Activated CD8-positive, alpha-beta memory T cell treated with anti-CD3 and anti-CD28 coated beads, Interleukin-2, amount 10 ng/mL, durations not matched to agents 7 days and 5 days (primary cell): ENCODE measurements at regions not wholly inside any gene's neighbourhood (a gene's known extent, or its start where the extent isn't known, plus 50 kb on each side); places are given as distances from the start of the nearest gene placed in this dataset.

ENCODE experiments used
- ATAC-seq: fragments of 150-1000 bp; cut with Tn5 transposase; one replicate; pipeline ENCODE4 v1.10.0; 2021; ENCODE audit warnings: moderate library complexity
- CTCF ChIA-PET: fragments of 350-600 bp; sonication (Branson Sonifier 250); formaldehyde crosslinking; loops from one replicate; lab custom pipeline; 2021; ENCODE audit warnings: antibody characterized with exemption; lab: Charles Lee
- DNase-seq: peaks from one replicate; pipeline ENCODE4 v3.0.0-alpha.2; 2020
- H3K27ac Mint-ChIP-seq: one replicate; pipeline ENCODE4 v1.8.0; 2021; ENCODE audit warnings: mild to moderate bottlenecking, mixed read lengths
- H3K27me3 Mint-ChIP-seq: one replicate; pipeline ENCODE4 v1.8.0; 2021; ENCODE audit warnings: mixed read lengths
- H3K36me3 Mint-ChIP-seq: one replicate; pipeline ENCODE4 v1.8.0; 2021; ENCODE audit warnings: mild to moderate bottlenecking, mixed read lengths
- H3K4me1 Mint-ChIP-seq: one replicate; pipeline ENCODE4 v1.8.0; 2021; ENCODE audit warnings: mixed read lengths
- H3K4me3 Mint-ChIP-seq: one replicate; pipeline ENCODE4 v1.8.0; 2021; ENCODE audit warnings: mild to moderate bottlenecking, moderate library complexity, mixed read lengths
- H3K9me3 Mint-ChIP-seq: one replicate; pipeline ENCODE4 v1.8.0; 2022; ENCODE audit warnings: low read depth, mixed read lengths

DNA sequence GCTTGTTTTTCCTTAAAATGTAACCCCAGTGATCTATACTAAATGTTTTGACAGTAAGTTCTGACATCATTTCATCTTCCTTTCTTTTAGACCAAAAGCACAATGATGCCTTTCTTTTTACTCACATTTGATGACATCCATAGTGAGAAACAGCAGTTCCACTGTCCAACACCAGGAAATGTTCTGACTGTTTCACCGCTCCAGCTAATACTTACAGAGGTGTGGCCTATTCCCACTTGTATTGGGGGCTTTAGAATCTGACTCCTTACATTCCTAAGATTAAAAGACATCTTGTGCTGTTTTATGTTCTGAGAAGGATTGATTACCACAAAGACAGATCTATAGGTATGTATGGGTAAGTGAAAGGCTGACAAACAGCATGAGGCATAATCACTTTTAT is 1018.2 kb upstream of the PRMT6 start:
- Mint-ChIP-seq H3K9me3 (peaks cover 8% of the 10 kb centered on the region), H3K4me1 (no peaks in the 10 kb centered on the region), H3K36me3 (no peaks in the 10 kb centered on the region), H3K27me3 (no peaks in the 10 kb centered on the region), H3K4me3 (no peak overlapping the region), H3K27ac (no peak overlapping the region)
- CTCF ChIA-PET: no interaction called here
- no peak for DNase-seq
- no peak for ATAC-seq

DNA sequence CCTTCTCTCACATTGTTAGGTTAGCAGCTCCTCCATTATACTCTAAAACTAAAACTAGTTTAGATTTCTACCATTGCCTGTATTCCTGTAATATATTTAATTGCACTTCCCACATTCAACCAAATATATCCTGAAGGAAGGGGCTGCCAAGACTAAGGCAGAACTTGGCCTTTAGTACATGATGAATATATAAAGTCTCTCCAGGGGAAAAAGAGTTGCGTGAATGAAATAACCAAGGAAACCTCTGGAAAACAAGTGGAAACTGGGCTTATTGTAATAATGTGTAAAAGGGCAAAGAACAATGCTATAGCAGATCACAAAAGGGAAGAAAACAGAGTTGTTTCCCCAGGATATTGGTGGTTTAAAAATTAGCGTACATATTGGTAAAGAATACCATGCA is 1012.5 kb upstream of the PRMT6 start:
- Mint-ChIP-seq H3K9me3 (peaks cover 17% of the 10 kb centered on the region), H3K4me1 (no peaks in the 10 kb centered on the region), H3K27me3 (no peaks in the 10 kb centered on the region)

GRCh38 chr1:106047210-106047609 is 1009.3 kb upstream of the PRMT6 start:
- no peak overlapping the region for H3K4me3 Mint-ChIP-seq
- no peak overlapping the region for H3K27ac Mint-ChIP-seq
- H3K36me3 Mint-ChIP-seq: no peaks in the 10 kb centered on the region
- no peak for ATAC-seq
- H3K9me3 Mint-ChIP-seq: peaks cover 12% of the 10 kb centered on the region
- no peak for DNase-seq
- H3K27me3 Mint-ChIP-seq: no peaks in the 10 kb centered on the region
- no peaks in the 10 kb centered on the region for H3K4me1 Mint-ChIP-seq
- CTCF ChIA-PET: no interaction called here

More for the DNA sequence above, 1012.5 kb upstream of the PRMT6 start:
- CTCF ChIA-PET: no interaction called here
- DNase-seq (no peak), ATAC-seq (no peak)
- Mint-ChIP-seq H3K4me3 (no peak overlapping the region), H3K27ac (no peak overlapping the region), H3K36me3 (no peaks in the 10 kb centered on the region)

DNA sequence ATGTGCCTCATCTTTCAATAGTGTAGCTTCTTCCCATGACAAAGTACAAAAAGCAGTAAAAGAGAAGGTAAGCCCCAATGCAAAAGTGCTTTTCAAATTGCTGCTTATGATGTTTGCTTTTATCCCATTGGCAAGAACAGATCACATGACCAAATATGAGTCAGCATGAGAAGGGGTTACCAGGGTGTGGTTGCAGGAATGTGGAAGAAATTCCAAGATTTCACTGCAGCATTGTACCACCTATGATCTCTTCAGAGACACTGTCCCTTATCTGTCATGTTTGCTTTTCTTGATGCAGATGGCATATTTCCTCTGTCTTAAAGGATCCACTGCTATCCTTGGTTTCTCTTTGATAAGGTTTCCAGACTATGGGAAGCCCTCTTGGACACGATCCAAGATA is 1006.9 kb upstream of the PRMT6 start:
- no peaks in the 10 kb centered on the region for H3K36me3 Mint-ChIP-seq
- no peak overlapping the region for H3K27ac Mint-ChIP-seq
- DNase-seq (no peak), ATAC-seq (no peak)
- no peaks in the 10 kb centered on the region for H3K4me1 Mint-ChIP-seq
- H3K27me3 Mint-ChIP-seq: no peaks in the 10 kb centered on the region
- no peak overlapping the region for H3K4me3 Mint-ChIP-seq
- peaks cover 17% of the 10 kb centered on the region for H3K9me3 Mint-ChIP-seq
- CTCF ChIA-PET: no interaction called here

GRCh38 chr1:106055855-106056254 is 1000.6 kb upstream of the PRMT6 start:
- H3K4me3 Mint-ChIP-seq: no peak overlapping the region
- H3K36me3 Mint-ChIP-seq: no peaks in the 10 kb centered on the region
- H3K4me1 Mint-ChIP-seq: no peaks in the 10 kb centered on the region
- peaks cover 14% of the 10 kb centered on the region for H3K9me3 Mint-ChIP-seq
- CTCF ChIA-PET: no interaction called here
- ATAC-seq (no peak), DNase-seq (no peak)
- no peak overlapping the region for H3K27ac Mint-ChIP-seq
- no peaks in the 10 kb centered on the region for H3K27me3 Mint-ChIP-seq

- DNase-seq (no peak), ATAC-seq (no peak)
- no peaks in the 10 kb centered on the region for H3K4me1 Mint-ChIP-seq
- peaks cover 11% of the 10 kb centered on the region for H3K9me3 Mint-ChIP-seq
- H3K27ac Mint-ChIP-seq: no peak overlapping the region
- H3K4me3 Mint-ChIP-seq: no peak overlapping the region
- H3K27me3 Mint-ChIP-seq: no peaks in the 10 kb centered on the region
- CTCF ChIA-PET: no interaction called here
- H3K36me3 Mint-ChIP-seq: no peaks in the 10 kb centered on the region
Measured at GRCh38 chr1:106061586-106062495, 994.6 kb upstream of the PRMT6 start.

DNA sequence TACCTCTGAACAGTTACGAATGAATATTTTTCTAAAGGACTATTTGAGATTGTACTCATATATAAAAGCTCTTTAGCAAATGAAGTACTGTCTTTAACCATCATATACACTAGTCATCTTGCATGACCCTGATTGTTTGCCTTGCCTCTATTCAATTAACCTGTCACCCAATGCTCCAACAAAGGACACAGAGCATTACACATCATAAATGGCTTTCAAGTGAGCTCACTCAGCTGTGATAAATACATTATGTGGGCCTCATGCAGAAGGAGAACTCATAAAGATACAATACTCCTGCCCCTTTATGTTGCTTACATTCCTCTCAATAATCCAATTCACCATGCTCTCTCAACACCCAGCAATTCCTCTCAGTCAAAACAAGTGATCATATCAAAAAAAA is 993.0 kb upstream of the PRMT6 start:
- Mint-ChIP-seq H3K27ac (no peak overlapping the region), H3K4me3 (no peak overlapping the region), H3K4me1 (no peaks in the 10 kb centered on the region), H3K36me3 (no peaks in the 10 kb centered on the region), H3K9me3 (peaks cover 8% of the 10 kb centered on the region), H3K27me3 (no peaks in the 10 kb centered on the region)
- ATAC-seq (no peak), DNase-seq (no peak)
- CTCF ChIA-PET: no interaction called here

- no peaks in the 10 kb centered on the region for H3K9me3 Mint-ChIP-seq
- no peaks in the 10 kb centered on the region for H3K27me3 Mint-ChIP-seq
- H3K4me3 Mint-ChIP-seq: no peak overlapping the region
- H3K4me1 Mint-ChIP-seq: no peaks in the 10 kb centered on the region
- H3K27ac Mint-ChIP-seq: no peak overlapping the region
- H3K36me3 Mint-ChIP-seq: no peaks in the 10 kb centered on the region
- CTCF ChIA-PET: no interaction called here
- no peak for DNase-seq
- ATAC-seq: no peak
Measured at GRCh38 chr1:106072909-106073600, 983.4 kb upstream of the PRMT6 start.

DNA sequence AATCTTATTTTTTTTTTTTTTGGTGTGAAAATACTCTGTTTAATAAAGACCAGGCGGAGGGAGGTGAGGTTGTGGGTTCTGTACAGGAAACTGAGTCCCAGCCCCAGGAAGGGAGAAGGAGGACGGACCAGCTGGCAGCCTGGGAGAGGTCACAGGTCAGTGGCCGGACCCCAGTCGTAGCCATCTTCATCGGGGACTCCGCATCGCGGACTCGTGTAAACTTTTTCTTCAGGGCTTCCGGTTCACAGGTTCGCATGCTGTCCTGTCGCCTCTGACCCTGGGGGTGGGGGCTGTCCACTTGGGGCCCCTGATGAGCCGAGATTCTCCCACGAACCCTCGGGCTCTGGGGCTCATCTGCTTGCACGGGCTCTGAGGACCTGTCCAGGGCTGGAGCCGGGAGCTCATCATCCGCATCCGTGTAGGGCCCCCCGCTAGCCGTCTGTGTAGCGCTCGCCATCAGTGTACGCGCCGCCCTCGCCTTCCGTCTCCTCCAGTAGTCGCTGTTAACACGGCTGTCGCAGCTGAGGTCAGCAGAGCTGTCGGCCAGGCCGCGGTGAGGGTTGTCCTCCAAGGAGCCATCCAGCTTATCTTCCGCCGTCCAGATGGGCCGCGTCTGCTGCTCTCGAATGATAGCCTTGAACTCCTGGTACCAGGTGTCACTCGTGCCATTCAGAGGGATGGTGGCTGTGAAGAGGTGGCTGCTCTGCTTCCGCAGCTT is 975.7 kb upstream of the PRMT6 start:
- H3K4me1 Mint-ChIP-seq: no peaks in the 10 kb centered on the region
- CTCF ChIA-PET: no interaction called here
- H3K9me3 Mint-ChIP-seq: peaks cover 4% of the 10 kb centered on the region
- ATAC-seq: no peak
- H3K27me3 Mint-ChIP-seq: no peaks in the 10 kb centered on the region
- H3K27ac Mint-ChIP-seq: no peak overlapping the region
- no peak overlapping the region for H3K4me3 Mint-ChIP-seq
- H3K36me3 Mint-ChIP-seq: no peaks in the 10 kb centered on the region
- DNase-seq: no peak

DNA sequence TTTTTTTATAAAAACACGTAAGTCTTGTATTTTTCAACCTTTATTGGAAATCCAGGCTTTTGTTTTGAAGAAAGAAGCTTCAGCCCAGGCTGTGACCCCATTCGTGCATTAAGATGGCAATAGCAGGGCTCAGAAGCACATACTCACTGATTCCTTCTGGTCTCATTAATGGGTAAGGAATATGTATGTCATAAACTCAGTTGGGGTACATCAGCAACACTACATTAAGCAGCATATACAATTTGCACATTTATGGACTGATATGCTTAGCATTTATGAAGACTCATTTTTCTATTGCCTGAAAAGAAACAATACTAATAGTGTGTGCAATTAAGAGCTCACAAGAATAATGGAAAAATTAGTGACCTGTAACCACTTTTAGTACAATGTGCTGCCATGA is 945.4 kb upstream of the PRMT6 start:
- H3K4me1 Mint-ChIP-seq: no peaks in the 10 kb centered on the region
- CTCF ChIA-PET: no interaction called here
- no peak overlapping the region for H3K27ac Mint-ChIP-seq
- H3K4me3 Mint-ChIP-seq: no peak overlapping the region
- H3K9me3 Mint-ChIP-seq: peaks cover 9% of the 10 kb centered on the region
- no peaks in the 10 kb centered on the region for H3K36me3 Mint-ChIP-seq
- DNase-seq (no peak), ATAC-seq (no peak)
- no peaks in the 10 kb centered on the region for H3K27me3 Mint-ChIP-seq

GRCh38 chr1:106113851-106114250 is 942.6 kb upstream of the PRMT6 start:
- Mint-ChIP-seq H3K36me3 (no peaks in the 10 kb centered on the region), H3K4me1 (no peaks in the 10 kb centered on the region), H3K4me3 (no peak overlapping the region), H3K27ac (no peak overlapping the region), H3K27me3 (no peaks in the 10 kb centered on the region), H3K9me3 (peaks cover 10% of the 10 kb centered on the region)
- DNase-seq: no peak
- no peak for ATAC-seq
- CTCF ChIA-PET: no interaction called here

- Mint-ChIP-seq H3K9me3 (peaks cover 12% of the 10 kb centered on the region), H3K36me3 (no peaks in the 10 kb centered on the region), H3K4me3 (no peak overlapping the region), H3K27me3 (no peaks in the 10 kb centered on the region), H3K4me1 (no peaks in the 10 kb centered on the region), H3K27ac (no peak overlapping the region)
- DNase-seq (no peak), ATAC-seq (no peak)
- CTCF ChIA-PET: no interaction called here
Measured at GRCh38 chr1:106120789-106121188, 935.7 kb upstream of the PRMT6 start.

DNA sequence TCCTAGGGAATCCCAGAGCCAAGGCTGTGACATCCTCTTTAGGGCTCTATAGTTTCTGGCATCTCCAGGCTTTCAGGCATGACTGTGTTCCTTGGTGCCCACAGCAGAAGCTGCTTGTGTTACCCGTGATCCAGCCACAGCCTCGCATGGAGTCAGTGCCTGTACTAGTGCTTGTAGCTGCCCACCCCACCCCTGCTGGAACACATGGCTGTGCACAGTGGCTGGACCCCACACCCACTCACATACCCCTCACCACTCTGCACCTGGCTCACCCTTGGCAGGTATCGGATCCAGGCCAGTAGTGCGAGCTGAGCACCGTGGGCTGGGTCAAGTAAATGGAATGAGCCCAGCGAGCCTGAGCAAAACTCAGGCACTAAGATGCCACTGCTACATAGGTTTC is 934.7 kb upstream of the PRMT6 start:
- Mint-ChIP-seq H3K27me3 (no peaks in the 10 kb centered on the region), H3K36me3 (no peaks in the 10 kb centered on the region), H3K4me1 (no peaks in the 10 kb centered on the region), H3K4me3 (no peak overlapping the region), H3K27ac (no peak overlapping the region), H3K9me3 (peaks cover 12% of the 10 kb centered on the region)
- CTCF ChIA-PET: no interaction called here
- no peak for DNase-seq
- ATAC-seq: no peak

GRCh38 chr1:106134561-106134960 is 921.9 kb upstream of the PRMT6 start:
- ATAC-seq (no peak), DNase-seq (no peak)
- no peaks in the 10 kb centered on the region for H3K36me3 Mint-ChIP-seq
- CTCF ChIA-PET: no interaction called here
- no peaks in the 10 kb centered on the region for H3K27me3 Mint-ChIP-seq
- H3K27ac Mint-ChIP-seq: no peak overlapping the region
- no peaks in the 10 kb centered on the region for H3K4me1 Mint-ChIP-seq
- H3K9me3 Mint-ChIP-seq: peaks cover 11% of the 10 kb centered on the region
- H3K4me3 Mint-ChIP-seq: no peak overlapping the region
